Fibroblast of lung (primary cell): ENCODE measurements at regions not wholly inside any gene's neighbourhood (a gene's known extent, or its start where the extent isn't known, plus 50 kb on each side); places are given as distances from the start of the nearest gene placed in this dataset.

Experiments
- EZH2 ChIP-seq: IDR thresholded peaks from 2 replicates; pipeline ENCODE4 v1.5.1; 2012; ENCODE audit warnings: low read length, control low read depth, mild to moderate bottlenecking; ENCODE audit errors: missing control alignments
- TF ChIP-seq, protein P1 (sequence below), 2 donors: IDR thresholded peaks in 1 of 2; conservative IDR thresholded peaks in 1 of 2; 1 replicate in 1 of 2; 2 replicates in 1 of 2; pipeline ENCODE4 v1.5.1; 2011 to 2012; ENCODE audit warnings: low read length in 2 of 2, control low read depth in 1 of 2, inconsistent platforms in 1 of 2, low read depth in 1 of 2, mild to moderate bottlenecking in 1 of 2

- TF ChIP-seq, protein P1, sequence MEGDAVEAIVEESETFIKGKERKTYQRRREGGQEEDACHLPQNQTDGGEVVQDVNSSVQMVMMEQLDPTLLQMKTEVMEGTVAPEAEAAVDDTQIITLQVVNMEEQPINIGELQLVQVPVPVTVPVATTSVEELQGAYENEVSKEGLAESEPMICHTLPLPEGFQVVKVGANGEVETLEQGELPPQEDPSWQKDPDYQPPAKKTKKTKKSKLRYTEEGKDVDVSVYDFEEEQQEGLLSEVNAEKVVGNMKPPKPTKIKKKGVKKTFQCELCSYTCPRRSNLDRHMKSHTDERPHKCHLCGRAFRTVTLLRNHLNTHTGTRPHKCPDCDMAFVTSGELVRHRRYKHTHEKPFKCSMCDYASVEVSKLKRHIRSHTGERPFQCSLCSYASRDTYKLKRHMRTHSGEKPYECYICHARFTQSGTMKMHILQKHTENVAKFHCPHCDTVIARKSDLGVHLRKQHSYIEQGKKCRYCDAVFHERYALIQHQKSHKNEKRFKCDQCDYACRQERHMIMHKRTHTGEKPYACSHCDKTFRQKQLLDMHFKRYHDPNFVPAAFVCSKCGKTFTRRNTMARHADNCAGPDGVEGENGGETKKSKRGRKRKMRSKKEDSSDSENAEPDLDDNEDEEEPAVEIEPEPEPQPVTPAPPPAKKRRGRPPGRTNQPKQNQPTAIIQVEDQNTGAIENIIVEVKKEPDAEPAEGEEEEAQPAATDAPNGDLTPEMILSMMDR (conservative IDR thresholded peaks at IDR 0.05 in 1 of 2, IDR thresholded peaks at IDR 0.05 in 1 of 2; ENCODE audit: low read depth in 1 of 2, low read length in 2 of 2), result no peak
- no peak for TF ChIP-seq EZH2
Measured at GRCh38 chr18:4821801-4822200, 366.7 kb upstream of the DLGAP1 start.
